ENCODE measurements at regions not wholly inside any gene's neighbourhood (a gene's known extent, or its start where the extent isn't known, plus 50 kb on each side); places are given as distances from the start of the nearest gene placed in this dataset.

GRCh38 chr11:70881948-70882715 lies 370.2 kb downstream of the SHANK2 start:
- TF ChIP-seq POLR2A (IDR thresholded peaks at IDR 0.05; ENCODE audit: extremely low read depth, insufficient read length) = no peak
- no peak for TF ChIP-seq MYC (IDR thresholded peaks at IDR 0.05; ENCODE audit: low read depth, low read length)
- TF ChIP-seq CTCF (IDR thresholded peaks at IDR 0.05; ENCODE audit: low read depth, low read length) = no peak
- TF ChIP-seq MAX (IDR thresholded peaks at IDR 0.05; ENCODE audit: low read depth, low read length) = no peak

Measured in NB4 (cell line).